ENCODE measurements at regions not wholly inside any gene's neighbourhood (a gene's known extent, or its start where the extent isn't known, plus 50 kb on each side); places are given as distances from the start of the nearest gene placed in this dataset.

GRCh38 chr16:5607169-5607568 is 509.6 kb upstream of the EEF2KMT start:
- no peaks in the 10 kb centered on the region for H3K36me3 ChIP-seq (ENCODE audit: insufficient read depth)
- no peaks in the 10 kb centered on the region for H4K20me1 ChIP-seq (replicated peaks; ENCODE audit: insufficient read depth)
- peaks cover 7% of the 10 kb centered on the region for H3K4me1 Mint-ChIP-seq
- H3K9me2 ChIP-seq (ENCODE audit: insufficient read depth), result no peaks in the 10 kb centered on the region
- no peak overlapping the region for H3K4me3 Mint-ChIP-seq
- no peak overlapping the region for H3K27ac Mint-ChIP-seq
- H3K36me3 Mint-ChIP-seq (ENCODE audit: low read depth), result no peaks in the 10 kb centered on the region
- H2AFZ ChIP-seq, result no peak overlapping the region
- DNase-seq (ENCODE audit: low spot score), result no peak
- no peak overlapping the region for H3K4me2 ChIP-seq
- no peaks in the 10 kb centered on the region for H3K4me1 ChIP-seq (ENCODE audit: insufficient read depth)
- TF ChIP-seq STAT1 (IDR thresholded peaks at IDR 0.05; ENCODE audit: unreplicated experiment) (no peak), ZNF331 (CRISPR knock-in tag; IDR thresholded peaks at IDR 0.05; ENCODE audit: low read depth) (no peak), ZNF114 (CRISPR knock-in tag; IDR thresholded peaks at IDR 0.05) (no peak), EZH2 (IDR thresholded peaks at IDR 0.05; ENCODE audit: low read depth, unreplicated experiment) (no peak), ZNF462 (CRISPR knock-in tag; IDR thresholded peaks at IDR 0.05) (no peak)
- TF ChIP-seq, protein P1, sequence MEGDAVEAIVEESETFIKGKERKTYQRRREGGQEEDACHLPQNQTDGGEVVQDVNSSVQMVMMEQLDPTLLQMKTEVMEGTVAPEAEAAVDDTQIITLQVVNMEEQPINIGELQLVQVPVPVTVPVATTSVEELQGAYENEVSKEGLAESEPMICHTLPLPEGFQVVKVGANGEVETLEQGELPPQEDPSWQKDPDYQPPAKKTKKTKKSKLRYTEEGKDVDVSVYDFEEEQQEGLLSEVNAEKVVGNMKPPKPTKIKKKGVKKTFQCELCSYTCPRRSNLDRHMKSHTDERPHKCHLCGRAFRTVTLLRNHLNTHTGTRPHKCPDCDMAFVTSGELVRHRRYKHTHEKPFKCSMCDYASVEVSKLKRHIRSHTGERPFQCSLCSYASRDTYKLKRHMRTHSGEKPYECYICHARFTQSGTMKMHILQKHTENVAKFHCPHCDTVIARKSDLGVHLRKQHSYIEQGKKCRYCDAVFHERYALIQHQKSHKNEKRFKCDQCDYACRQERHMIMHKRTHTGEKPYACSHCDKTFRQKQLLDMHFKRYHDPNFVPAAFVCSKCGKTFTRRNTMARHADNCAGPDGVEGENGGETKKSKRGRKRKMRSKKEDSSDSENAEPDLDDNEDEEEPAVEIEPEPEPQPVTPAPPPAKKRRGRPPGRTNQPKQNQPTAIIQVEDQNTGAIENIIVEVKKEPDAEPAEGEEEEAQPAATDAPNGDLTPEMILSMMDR (conservative IDR thresholded peaks at IDR 0.05; ENCODE audit: low read depth in 2 of 2), result no peak
- TF ChIP-seq, protein P2, sequence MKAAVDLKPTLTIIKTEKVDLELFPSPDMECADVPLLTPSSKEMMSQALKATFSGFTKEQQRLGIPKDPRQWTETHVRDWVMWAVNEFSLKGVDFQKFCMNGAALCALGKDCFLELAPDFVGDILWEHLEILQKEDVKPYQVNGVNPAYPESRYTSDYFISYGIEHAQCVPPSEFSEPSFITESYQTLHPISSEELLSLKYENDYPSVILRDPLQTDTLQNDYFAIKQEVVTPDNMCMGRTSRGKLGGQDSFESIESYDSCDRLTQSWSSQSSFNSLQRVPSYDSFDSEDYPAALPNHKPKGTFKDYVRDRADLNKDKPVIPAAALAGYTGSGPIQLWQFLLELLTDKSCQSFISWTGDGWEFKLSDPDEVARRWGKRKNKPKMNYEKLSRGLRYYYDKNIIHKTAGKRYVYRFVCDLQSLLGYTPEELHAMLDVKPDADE (IDR thresholded peaks at IDR 0.05), result no peak
- no peak overlapping the region for H3K4me3 ChIP-seq
- no peaks in the 10 kb centered on the region for H3K9me3 Mint-ChIP-seq
- no peaks in the 10 kb centered on the region for H3K27me3 Mint-ChIP-seq (ENCODE audit: insufficient read depth, low read depth, poor library complexity)
- H3F3A ChIP-seq (replicated peaks; ENCODE audit: low read depth), result no peaks in the 10 kb centered on the region
- H3K27ac ChIP-seq (ENCODE audit: low read depth), result no peak overlapping the region
- no peaks in the 10 kb centered on the region for H3K79me2 ChIP-seq (replicated peaks; ENCODE audit: insufficient read depth)
- H3K27me3 ChIP-seq (ENCODE audit: insufficient read depth), result no peaks in the 10 kb centered on the region
- ATAC-seq, result no peak
